ENCODE measurements at regions not wholly inside any gene's neighbourhood (a gene's known extent, or its start where the extent isn't known, plus 50 kb on each side); places are given as distances from the start of the nearest gene placed in this dataset.
A peak's percentile ranks its signal among the peaks of the same experiment; 100 is the strongest.

- DNase-seq (ENCODE audit: low read depth in 2 of 2) = no peak
Measured at GRCh38 chrX:22664826-22665225, 334.9 kb upstream of the DDX53 start.

GRCh38 chrX:22665818-22666217, 333.9 kb upstream of the DDX53 start:
- no peak for DNase-seq (ENCODE audit: low read depth in 2 of 2)

GRCh38 chrX:22666441-22666840, 333.3 kb upstream of the DDX53 start:
- DNase-seq (ENCODE audit: low read depth in 2 of 2) = no peak

GRCh38 chrX:22674932-22675331, 324.8 kb upstream of the DDX53 start:
- DNase-seq (ENCODE audit: low read depth in 2 of 2) = no peak

- no peak for DNase-seq (ENCODE audit: low read depth in 2 of 2)
Measured at GRCh38 chrX:22686138-22686541, 313.6 kb upstream of the DDX53 start.

- no peak for DNase-seq (ENCODE audit: low read depth in 2 of 2)
Measured at GRCh38 chrX:22689290-22689689, 310.5 kb upstream of the DDX53 start.

- no peak for DNase-seq (ENCODE audit: low read depth in 2 of 2)
Measured at GRCh38 chrX:22690116-22690515, 309.6 kb upstream of the DDX53 start.

GRCh38 chrX:22691966-22692565, 307.7 kb upstream of the DDX53 start:
- no peak for DNase-seq (ENCODE audit: low read depth in 2 of 2)

- no peak for DNase-seq (ENCODE audit: low read depth in 2 of 2)
Measured at GRCh38 chrX:22698151-22698550, 301.6 kb upstream of the DDX53 start.

GRCh38 chrX:22699581-22700091, 300.1 kb upstream of the DDX53 start:
- DNase-seq (ENCODE audit: low read depth in 2 of 2) = no peak

- DNase-seq (ENCODE audit: low read depth in 2 of 2) = no peak
Measured at GRCh38 chrX:22712942-22713341, 286.8 kb upstream of the DDX53 start.

GRCh38 chrX:22730542-22730941, 269.2 kb upstream of the DDX53 start:
- no peak for DNase-seq (ENCODE audit: low read depth in 2 of 2)

GRCh38 chrX:22737541-22737940, 262.2 kb upstream of the DDX53 start:
- no peak for DNase-seq (ENCODE audit: low read depth in 2 of 2)

GRCh38 chrX:22739276-22739675, 260.5 kb upstream of the DDX53 start:
- no peak for DNase-seq (ENCODE audit: low read depth in 2 of 2)

- no peak for DNase-seq (ENCODE audit: low read depth in 2 of 2)
Measured at GRCh38 chrX:22740836-22741235, 258.9 kb upstream of the DDX53 start.

- DNase-seq (ENCODE audit: low read depth in 2 of 2) = no peak
Measured at GRCh38 chrX:22742174-22742573, 257.6 kb upstream of the DDX53 start.

GRCh38 chrX:22746081-22746480, 253.7 kb upstream of the DDX53 start:
- no peak for DNase-seq (ENCODE audit: low read depth in 2 of 2)

GRCh38 chrX:22748093-22748999, 251.4 kb upstream of the DDX53 start:
- DNase-seq (ENCODE audit: low read depth in 2 of 2) = peak in 1 of 2 donors; percentile 38

- no peak for DNase-seq (ENCODE audit: low read depth in 2 of 2)
Measured at GRCh38 chrX:22758807-22759481, 240.8 kb upstream of the DDX53 start.

- DNase-seq (ENCODE audit: low read depth in 2 of 2) = no peak
Measured at GRCh38 chrX:22760513-22761057, 239.2 kb upstream of the DDX53 start.

- DNase-seq (ENCODE audit: low read depth in 2 of 2) = no peak
Measured at GRCh38 chrX:22788221-22788620, 211.5 kb upstream of the DDX53 start.

- no peak for DNase-seq (ENCODE audit: low read depth in 2 of 2)
Measured at GRCh38 chrX:22795671-22796070, 204.1 kb upstream of the DDX53 start.

All from stimulated activated CD4-positive, alpha-beta T cell treated with anti-CD3 and anti-CD28 coated beads, Interleukin-15, amount 100 ng/mL, for 48 hours (primary cell).